Pancreas (tissue), 10 donors: ENCODE measurements at regions not wholly inside any gene's neighbourhood (a gene's known extent, or its start where the extent isn't known, plus 50 kb on each side); places are given as distances from the start of the nearest gene placed in this dataset.

Experiments
- ATAC-seq, 4 donors: fragments of 200-7000 bp; cut with Tn5 transposase; one replicate each; pipeline versions ENCODE4 v1.8.0 to v1.9.1; 2020; ENCODE audit warnings: mild to moderate bottlenecking in 4 of 4, moderate library complexity in 4 of 4
- DNase-seq, 6 donors: peaks; one replicate each; pipeline ENCODE4 v3.0.0-alpha.2; 2020
- FAIRE-seq: peaks from 2 replicates; lab custom pipeline; 2012; peaks lifted over from hg19 to GRCh38; lab: Jason Lieb, UNC
- H3K27ac ChIP-seq, 4 donors: fragments of 200-600 bp; sonication (generic); 1 replicate in 3 of 4; 2 replicates in 1 of 4; pipeline versions ENCODE4 v1.5.0 to v1.8.0; 2020
- H3K27me3 ChIP-seq, 4 donors: fragments of 200-600 bp; one replicate each; pipeline ENCODE4 v1.8.0; 2021
- H3K36me3 ChIP-seq, 3 donors: fragments of 200-600 bp; sonication (generic) in 1 of 3; one replicate each; pipeline versions ENCODE4 v1.5.0 to v1.8.0; 2020 to 2021
- H3K4me1 ChIP-seq, 3 donors: fragments of 200-600 bp; one replicate each; pipeline ENCODE4 v1.8.0; 2021
- H3K4me3 ChIP-seq, 4 donors: fragments of 200-600 bp; sonication (generic) in 2 of 4; one replicate each; pipeline versions ENCODE4 v1.5.0 to v1.8.0; 2020 to 2021
- H3K9me3 ChIP-seq, 4 donors: fragments of 200-600 bp; one replicate each; pipeline ENCODE4 v1.8.0; 2021
- CTCF ChIP-seq, 4 donors: fragments of 200-600 bp; sonication (generic) in 3 of 4; IDR thresholded peaks; one replicate each; pipeline versions ENCODE4 v1.5.0 to v1.8.0; 2021; ENCODE audit warnings: antibody characterized with exemption in 4 of 4
- WGBS, 2 donors: extraction: QIAGEN DNeasy Blood & Tissue Kit; methylation state at CpG; one replicate each; pipeline ENCODE4 v1.1.7; 2013; 5-methylcytosine and 5-hydroxymethylcytosine counted together
- intact Hi-C, 3 donors: fragments of 100-400 bp; cut with DNase I; formaldehyde crosslinking; loops; one replicate each; pipeline versions ENCODE4 v1.11.1 to v1.14.2; 2022
- donor health status: healthy with polysubstance abuse.
- donor health status: DM: no; HTN: no; CAD: no; lungs with moderate emphysema.
- donor health status: DM: no; HTN: no; CAD: no.
- donor health status: control.
- donor health status: control.
- donor health status: Bipolar disorder and iron deficiency.
- donor health status: DM: yes; HTN: yes; CAD: no.
- donor health status: DM: no; HTN: no; CAD: no.
- donor health status: DM: no; HTN: no; CAD: no.
- donor health status: DM: yes; HTN: yes; CAD: no.

- H3K36me3 ChIP-seq, result no peaks in the 10 kb centered on the region
- no peak overlapping the region for H3K27ac ChIP-seq
- no peaks in the 10 kb centered on the region for H3K27me3 ChIP-seq
- no peak overlapping the region for H3K4me3 ChIP-seq
- no peak for FAIRE-seq
- intact Hi-C loops, result no loop called here
- DNase-seq, result no peak
- 72 to 86% methylated on average over 3 of the region's 3 CpGs for WGBS, 2 donors
- no peaks in the 10 kb centered on the region for H3K4me1 ChIP-seq
- no peaks in the 10 kb centered on the region for H3K9me3 ChIP-seq
- TF ChIP-seq CTCF (IDR thresholded peaks at IDR 0.05), result no peak
- no peak for ATAC-seq
Observed at GRCh38 chr7:116148108-116148507, 62.2 kb upstream of the TES start.

- H3K27ac ChIP-seq, result no peak overlapping the region
- H3K27me3 ChIP-seq, result no peaks in the 10 kb centered on the region
- DNase-seq, result no peak
- H3K4me1 ChIP-seq, result no peaks in the 10 kb centered on the region
- no peak for FAIRE-seq
- intact Hi-C loops, result no loop called here
- no peak for TF ChIP-seq CTCF (IDR thresholded peaks at IDR 0.05)
- 89 to 91% methylated on average over 8 of the region's 8 CpGs for WGBS, 2 donors
- no peak overlapping the region for H3K4me3 ChIP-seq
- H3K9me3 ChIP-seq, result no peaks in the 10 kb centered on the region
- no peaks in the 10 kb centered on the region for H3K36me3 ChIP-seq
- no peak for ATAC-seq
Observed at GRCh38 chr7:116148626-116149025, 61.7 kb upstream of the TES start.

GRCh38 chr7:116150588-116150987 is 59.8 kb upstream of the TES start:
- intact Hi-C loops, result no loop called here
- DNase-seq, result no peak
- Histone ChIP-seq H3K36me3 (no peaks in the 10 kb centered on the region), H3K4me1 (no peaks in the 10 kb centered on the region), H3K27ac (no peak overlapping the region), H3K27me3 (no peaks in the 10 kb centered on the region), H3K4me3 (no peak overlapping the region), H3K9me3 (no peaks in the 10 kb centered on the region)
- no peak for TF ChIP-seq CTCF (IDR thresholded peaks at IDR 0.05)
- no peak for FAIRE-seq
- 84 to 94% methylated on average over 1 of the region's 1 CpG for WGBS, 2 donors
- ATAC-seq, result no peak

- DNase-seq (no peak), ATAC-seq (no peak), FAIRE-seq (no peak)
- no peak for TF ChIP-seq CTCF (IDR thresholded peaks at IDR 0.05)
- 94 to 96% methylated on average over 2 of the region's 2 CpGs for WGBS, 2 donors
- Histone ChIP-seq H3K27ac (no peak overlapping the region), H3K36me3 (no peaks in the 10 kb centered on the region), H3K27me3 (no peaks in the 10 kb centered on the region), H3K4me3 (no peak overlapping the region), H3K9me3 (no peaks in the 10 kb centered on the region), H3K4me1 (no peaks in the 10 kb centered on the region)
- intact Hi-C loops, result no loop called here
Observed at GRCh38 chr7:116152276-116152675, 58.1 kb upstream of the TES start.

- FAIRE-seq (no peak), ATAC-seq (no peak), DNase-seq (no peak)
- intact Hi-C loops, result no loop called here
- no peaks in the 10 kb centered on the region for H3K27me3 ChIP-seq
- no peaks in the 10 kb centered on the region for H3K9me3 ChIP-seq
- H3K36me3 ChIP-seq, result no peaks in the 10 kb centered on the region
- H3K4me1 ChIP-seq, result no peaks in the 10 kb centered on the region
- 86 to 92% methylated on average over 9 of the region's 9 CpGs for WGBS, 2 donors
- H3K27ac ChIP-seq, result no peak overlapping the region
- TF ChIP-seq CTCF (IDR thresholded peaks at IDR 0.05), result no peak
- no peak overlapping the region for H3K4me3 ChIP-seq
Observed at GRCh38 chr7:116153050-116153449, 57.3 kb upstream of the TES start.
